Inflammatory macrophage treated with lipopolysaccharide for 4 hours (primary cell): ENCODE measurements at regions not wholly inside any gene's neighbourhood (a gene's known extent, or its start where the extent isn't known, plus 50 kb on each side); places are given as distances from the start of the nearest gene placed in this dataset.

Experiments
- DNase-seq: peaks from one replicate; pipeline ENCODE4 v3.0.0-alpha.2; 2020

GRCh38 chr1:101733340-101733739, 263.4 kb downstream of the OLFM3 start:
- DNase-seq, result no peak

GRCh38 chr1:101738475-101738874, 258.3 kb downstream of the OLFM3 start:
- no peak for DNase-seq

DNA sequence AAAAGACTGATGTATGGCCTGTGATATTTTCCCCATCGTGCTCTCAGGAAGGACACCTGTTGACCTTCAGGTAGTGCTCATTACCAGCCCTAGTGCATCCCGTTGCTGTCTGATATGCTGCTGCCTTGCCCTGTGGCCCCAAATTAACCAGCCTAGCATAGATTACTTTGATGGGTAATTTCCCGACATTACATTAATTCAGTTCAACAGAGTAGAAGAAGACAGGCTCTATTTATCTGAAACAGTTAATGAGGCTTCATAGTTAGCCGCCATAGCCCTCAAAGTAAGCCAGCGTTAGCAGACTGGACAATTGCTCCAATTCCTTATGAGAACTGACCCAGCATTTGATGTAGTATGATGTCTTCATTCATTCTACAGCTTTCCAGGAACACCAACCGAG, 257.6 kb downstream of the OLFM3 start:
- DNase-seq, result no peak

- DNase-seq, result no peak
Observed at GRCh38 chr1:101739826-101740330, 256.8 kb downstream of the OLFM3 start.

GRCh38 chr1:101741910-101742309, 254.8 kb downstream of the OLFM3 start:
- DNase-seq, result no peak

GRCh38 chr1:101742509-101742908, 254.2 kb downstream of the OLFM3 start:
- DNase-seq, result no peak

GRCh38 chr1:101745551-101746270, 251.0 kb downstream of the OLFM3 start:
- DNase-seq, result no peak

DNA sequence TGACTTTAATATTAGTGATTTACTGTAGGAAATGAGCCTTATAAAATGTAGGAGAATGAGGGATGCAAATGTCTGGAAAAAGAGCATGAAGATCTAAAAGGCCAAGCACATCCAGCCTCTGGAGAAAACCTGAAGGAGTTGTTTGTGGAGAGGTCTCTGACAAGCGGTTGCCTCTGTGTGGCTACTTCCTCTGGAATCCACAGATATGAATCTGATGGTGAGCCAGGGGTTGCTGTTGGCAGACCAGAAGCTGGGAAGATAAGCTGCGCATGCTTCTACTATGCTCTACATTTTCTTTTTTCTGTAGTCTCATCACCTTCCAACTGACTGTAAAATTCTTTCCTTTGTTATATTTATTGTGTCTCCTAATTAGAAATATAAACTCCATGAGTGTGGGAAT, 248.6 kb downstream of the OLFM3 start:
- no peak for DNase-seq
